CD4-positive, alpha-beta T cell treated with Interleukin-4 for 1 hour (primary cell): ENCODE measurements at regions not wholly inside any gene's neighbourhood (a gene's known extent, or its start where the extent isn't known, plus 50 kb on each side); places are given as distances from the start of the nearest gene placed in this dataset.

Experiments used
- DNase-seq, 2 donors: peaks; one replicate each; pipeline ENCODE4 v3.0.0-alpha.2; 2020 to 2022

GRCh38 chr6:115404446-115404845 is 656.2 kb downstream of the FRK start:
- DNase-seq: no peak

DNA sequence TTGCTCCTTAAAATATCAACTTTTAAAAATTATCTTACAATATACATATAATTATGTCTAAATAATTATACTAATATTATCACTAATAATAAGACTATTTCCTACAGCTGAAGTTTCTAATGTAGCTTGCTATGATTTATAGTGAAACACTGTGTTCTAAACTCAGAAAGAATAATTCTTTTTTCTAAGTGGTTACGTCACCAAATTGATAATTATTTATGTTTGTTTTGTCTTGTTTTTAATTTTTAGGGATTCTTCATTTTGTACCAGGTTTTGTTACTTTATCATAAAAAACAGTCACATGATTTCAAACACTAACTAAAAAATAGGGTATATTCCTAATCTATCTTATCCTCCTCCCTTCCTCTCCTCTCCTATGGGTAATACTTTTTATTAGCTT is 662.1 kb downstream of the FRK start:
- DNase-seq: no peak

GRCh38 chr6:115396112-115396906 is 664.4 kb downstream of the FRK start:
- no peak for DNase-seq

DNA sequence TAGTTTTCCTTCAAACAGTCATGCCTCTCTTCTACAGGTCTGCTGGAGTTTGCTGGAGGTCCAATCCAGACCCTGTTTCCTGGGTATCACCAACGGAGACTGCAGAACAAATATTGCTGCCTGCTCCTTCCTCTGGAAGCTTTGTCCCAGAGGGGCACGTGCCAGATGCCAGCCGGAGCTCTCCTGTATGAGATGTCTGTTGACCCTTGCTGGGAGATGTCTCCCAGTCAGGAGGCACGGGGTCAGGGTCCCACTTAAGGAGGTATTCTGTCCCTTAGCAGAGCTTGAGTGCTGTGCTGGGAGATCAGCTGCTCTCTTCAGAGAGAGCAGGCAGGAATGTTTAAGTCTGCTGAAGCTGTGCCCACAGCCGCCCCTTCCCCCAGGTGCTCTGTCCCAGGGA is 666.9 kb downstream of the FRK start:
- no peak for DNase-seq

GRCh38 chr6:115370202-115370601 is 690.5 kb downstream of the FRK start:
- DNase-seq: no peak

DNA sequence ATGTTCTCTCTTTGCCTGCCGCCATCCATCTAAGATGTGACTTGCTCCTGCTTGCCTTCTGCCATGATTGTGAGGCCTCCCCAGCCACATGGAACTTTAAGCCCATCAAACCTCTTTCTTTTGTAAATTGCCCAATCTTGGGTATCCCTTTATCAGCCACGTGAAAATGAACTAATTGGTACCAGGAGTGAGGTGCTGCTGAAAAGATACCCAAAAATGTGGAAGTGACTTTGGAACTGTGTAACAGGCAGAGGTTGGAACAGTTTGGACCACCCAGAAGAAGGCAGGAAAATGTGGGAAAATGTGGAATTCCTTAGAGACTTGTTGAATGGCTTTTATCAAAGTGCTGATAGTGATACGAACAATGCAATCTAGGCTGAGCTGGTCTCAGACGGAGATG is 694.9 kb downstream of the FRK start:
- no peak for DNase-seq

- no peak for DNase-seq
These were observed 697.3 kb downstream of the FRK start for GRCh38 chr6:115363379-115363778.

GRCh38 chr6:115362234-115362633 is 698.5 kb downstream of the FRK start:
- no peak for DNase-seq

GRCh38 chr6:115360602-115361325 is 699.9 kb downstream of the FRK start:
- DNase-seq: no peak

DNA sequence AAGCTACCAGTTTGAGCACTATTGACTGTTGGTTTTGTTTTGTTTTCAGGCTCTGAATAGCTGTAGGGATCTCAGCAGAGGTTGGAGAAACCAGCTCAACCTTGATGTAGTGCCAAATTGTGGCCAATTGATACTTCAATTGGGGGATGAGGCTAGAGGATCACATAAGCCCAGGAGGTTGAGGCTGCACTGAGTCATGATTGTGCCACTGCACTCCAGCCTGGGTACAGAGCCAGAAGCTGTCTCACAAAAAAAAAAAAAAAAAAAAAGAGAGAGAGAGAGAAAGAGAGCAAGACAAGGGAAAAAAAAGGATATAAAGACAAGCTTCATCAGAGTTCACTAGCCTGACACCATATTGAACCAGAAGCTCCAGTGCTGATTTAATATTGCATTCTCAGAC is 702.1 kb downstream of the FRK start:
- DNase-seq: no peak

- DNase-seq: no peak
These were observed 704.3 kb downstream of the FRK start for GRCh38 chr6:115356371-115356770.

DNA sequence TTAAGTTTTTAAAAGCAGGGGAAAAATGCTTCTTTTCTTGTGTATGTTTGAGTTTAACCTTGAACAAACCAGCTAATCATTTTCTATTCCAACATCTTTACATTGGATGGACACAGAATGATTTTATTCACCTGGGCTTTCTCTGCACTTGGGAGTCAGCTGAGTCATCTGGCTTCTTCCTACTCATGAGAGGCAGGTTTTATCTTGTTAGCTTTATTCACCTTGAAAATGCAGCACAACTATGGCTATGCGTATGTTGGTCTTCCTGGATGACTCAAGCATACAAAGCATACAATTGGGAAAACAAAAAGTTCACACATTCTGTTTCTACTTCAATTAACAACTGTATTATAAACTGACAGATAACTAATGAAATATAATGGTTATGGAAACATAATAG is 737.7 kb downstream of the FRK start:
- DNase-seq: no peak

DNA sequence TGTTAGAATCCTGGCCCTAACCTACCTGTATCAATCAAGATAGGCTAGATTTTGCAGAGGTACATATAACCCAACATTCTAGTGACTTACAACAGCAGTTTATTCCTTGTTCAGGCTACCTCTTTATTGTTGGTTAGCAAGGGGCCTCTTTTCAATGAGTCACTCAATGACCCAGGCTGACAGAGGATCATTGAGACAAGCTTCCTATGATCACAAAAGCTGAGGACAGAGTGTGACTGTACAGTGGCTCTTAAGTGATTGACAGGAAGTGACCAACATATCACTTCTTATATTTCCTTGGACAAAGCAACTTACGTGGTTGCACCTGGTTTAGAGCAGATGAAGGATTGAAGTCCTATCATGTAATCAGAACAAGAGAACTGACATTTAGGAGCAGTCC is 740.9 kb downstream of the FRK start:
- no peak for DNase-seq

GRCh38 chr6:115310156-115310555 is 750.5 kb downstream of the FRK start:
- no peak for DNase-seq

DNA sequence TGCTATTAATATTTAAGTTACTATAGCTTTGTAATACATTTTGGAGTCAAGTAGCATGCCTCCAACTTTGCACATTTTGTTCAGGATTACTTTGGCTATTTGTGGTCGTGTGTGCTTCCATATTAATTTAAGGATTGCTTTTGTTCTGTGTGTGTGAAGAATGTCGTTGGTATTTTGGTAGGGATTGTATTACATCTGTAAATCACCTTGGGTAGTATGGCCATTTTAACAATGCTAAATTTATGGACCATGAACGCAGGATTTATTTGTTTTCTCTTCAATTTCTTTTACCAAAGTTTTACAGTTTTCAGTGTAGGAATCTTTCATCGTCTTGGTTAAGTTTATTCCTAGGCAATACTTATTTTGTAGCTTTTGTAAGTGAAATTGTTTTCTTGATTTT is 758.0 kb downstream of the FRK start:
- no peak for DNase-seq

DNA sequence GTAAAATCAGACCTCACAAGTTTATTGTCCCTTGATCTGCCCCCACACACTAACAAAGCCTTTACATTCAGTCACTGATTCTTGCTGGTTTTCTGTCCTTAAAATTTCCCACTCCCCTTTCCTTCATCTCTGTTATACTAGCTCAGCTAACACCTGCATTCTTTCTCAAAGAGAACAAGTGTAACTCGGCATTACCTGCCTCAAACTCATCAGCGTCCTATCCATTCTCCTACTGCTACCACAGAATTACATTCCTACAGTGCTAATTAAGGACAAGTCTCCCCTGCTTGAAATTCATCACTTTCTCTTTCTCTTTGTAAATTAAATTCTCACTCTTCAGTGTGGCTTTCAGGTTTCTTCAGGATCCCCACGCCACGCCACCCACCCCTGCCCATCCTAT is 773.2 kb downstream of the FRK start:
- DNase-seq: no peak

DNA sequence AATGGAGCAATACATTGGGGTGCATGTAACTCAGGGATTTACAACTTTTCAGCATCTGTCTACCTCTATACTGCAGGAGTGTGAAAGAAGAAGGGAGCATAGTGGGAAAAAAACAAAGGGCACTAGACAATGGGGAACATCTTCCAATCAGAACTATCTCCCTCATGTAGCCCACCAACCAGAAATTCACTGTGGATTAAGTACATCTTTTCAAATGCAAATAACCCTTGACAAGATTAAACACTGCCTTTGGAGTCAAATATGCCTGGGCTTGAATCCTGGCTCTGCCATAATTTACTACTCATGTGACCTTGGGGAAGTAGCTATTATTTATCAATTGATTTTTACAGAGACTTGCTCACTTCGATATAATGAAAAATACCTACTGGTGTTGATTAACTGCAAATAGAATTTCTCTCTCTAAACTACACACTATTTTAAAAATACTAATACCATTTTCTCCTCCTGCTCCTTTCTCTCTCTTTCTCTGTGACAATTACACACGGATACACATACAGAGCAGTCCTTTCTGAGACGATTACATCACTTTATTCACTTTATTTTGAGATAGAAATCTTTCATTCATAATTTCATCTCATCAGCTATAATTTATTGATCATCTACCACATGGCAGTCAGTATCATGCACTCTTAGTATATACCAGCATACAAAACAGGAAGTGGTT is 783.7 kb downstream of the FRK start:
- DNase-seq: no peak

DNA sequence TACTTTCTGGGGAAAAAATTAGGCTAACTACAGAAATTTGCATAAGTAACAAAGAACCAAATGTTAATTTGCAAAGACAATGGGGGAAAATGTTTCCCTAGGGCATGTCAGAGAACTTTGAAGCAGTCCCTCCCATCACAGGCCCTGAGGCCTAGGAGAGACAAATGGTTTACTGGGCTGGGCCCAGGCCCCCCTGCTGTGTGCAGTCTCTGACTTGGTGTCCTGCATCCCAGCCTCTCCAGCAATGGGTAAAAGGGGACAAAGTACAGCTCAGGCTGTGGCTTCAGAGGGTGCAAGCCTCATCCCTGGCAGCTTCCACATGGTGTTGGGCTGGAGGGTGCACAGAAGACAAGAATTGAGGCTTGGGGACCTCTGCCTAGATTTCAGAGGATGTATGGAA is 788.4 kb downstream of the FRK start:
- no peak for DNase-seq

- DNase-seq: no peak
These were observed 789.3 kb downstream of the FRK start for GRCh38 chr6:115271434-115271833.

DNA sequence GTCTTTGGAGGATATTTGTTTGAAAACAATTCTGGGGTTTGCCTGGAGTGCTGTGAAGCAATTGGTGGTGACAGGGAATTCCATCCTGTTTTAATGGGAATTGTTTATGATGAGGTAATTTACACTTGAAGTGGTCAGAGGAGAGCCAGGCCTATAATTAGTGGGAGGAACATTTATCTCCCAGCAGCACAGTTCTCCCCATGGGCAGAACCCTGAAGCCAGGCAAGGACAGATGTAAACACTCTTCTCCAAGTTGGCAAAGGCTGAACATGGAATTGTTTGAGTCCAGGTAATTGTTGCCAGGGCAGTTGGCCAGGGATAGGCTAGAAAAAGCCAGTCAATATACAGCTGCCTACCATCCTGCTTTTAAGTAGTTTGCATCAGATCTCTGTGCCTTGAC is 789.7 kb downstream of the FRK start:
- DNase-seq: no peak

- DNase-seq: no peak
These were observed 819.3 kb downstream of the FRK start for GRCh38 chr6:115241373-115241772.

GRCh38 chr6:115221198-115221597 is 839.5 kb downstream of the FRK start:
- DNase-seq: no peak

DNA sequence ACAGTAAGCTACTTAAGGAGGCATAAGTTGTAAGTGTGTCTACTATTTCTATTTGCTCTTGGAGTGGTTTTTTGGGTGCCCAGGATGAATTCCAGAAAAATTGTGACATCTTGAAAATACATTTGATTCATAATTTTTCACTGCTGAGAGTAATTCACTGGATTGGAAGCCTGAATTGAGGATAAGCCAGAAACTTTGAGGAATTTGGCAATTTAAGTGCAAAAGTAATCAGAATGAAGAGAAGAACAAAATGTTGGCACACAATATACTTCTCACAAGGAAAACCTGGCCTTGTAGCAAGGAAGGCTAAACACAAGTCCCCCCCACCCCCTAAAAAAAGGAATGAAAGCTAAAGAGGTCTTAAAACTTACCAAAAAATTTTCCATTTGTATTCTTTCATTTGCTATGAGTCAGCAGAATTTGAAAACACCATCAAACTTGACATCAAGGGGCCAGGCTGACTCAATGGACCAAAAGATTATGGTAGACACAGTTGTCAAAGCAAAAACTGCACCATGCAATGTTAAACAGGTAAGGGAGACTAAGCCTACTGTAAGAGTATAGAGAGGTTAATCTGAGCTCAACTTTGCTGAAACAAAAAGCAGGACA is 840.0 kb downstream of the FRK start:
- DNase-seq: no peak

DNA sequence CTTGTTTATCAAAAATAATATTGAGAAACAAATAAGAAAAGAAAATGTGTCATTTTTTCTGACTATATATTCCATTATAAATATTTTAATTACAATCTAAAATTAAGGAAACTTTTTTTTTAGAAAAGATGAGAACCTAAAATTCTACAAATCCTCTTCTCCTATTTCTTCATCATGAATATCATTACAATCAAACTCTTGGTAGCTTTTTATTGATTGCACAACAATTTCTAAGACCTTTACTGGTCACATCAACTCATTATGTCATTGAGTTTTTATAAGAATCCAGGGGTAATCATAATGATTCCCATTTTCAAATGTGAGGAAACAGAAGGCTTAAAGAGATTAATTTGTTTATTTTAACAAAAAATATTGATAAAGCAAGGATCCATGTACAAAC is 841.0 kb downstream of the FRK start:
- no peak for DNase-seq
